ENCODE measurements at regions not wholly inside any gene's neighbourhood (a gene's known extent, or its start where the extent isn't known, plus 50 kb on each side); places are given as distances from the start of the nearest gene placed in this dataset.

- Histone ChIP-seq H3K79me2 (ENCODE audit: low read depth) (no peaks in the 10 kb centered on the region), H3K36me3 (no peaks in the 10 kb centered on the region), H3K9ac (no peak overlapping the region), H3K4me1 (no peaks in the 10 kb centered on the region), H3F3A (ENCODE audit: low read depth) (no peaks in the 10 kb centered on the region), H4K20me1 (ENCODE audit: low read depth) (no peaks in the 10 kb centered on the region), H3K27ac (no peak overlapping the region), H2AFZ (replicated peaks) (no peak overlapping the region), H3K4me2 (no peak overlapping the region), H3K4me3 (no peak overlapping the region), H3K9me3 (ENCODE audit: low read depth) (no peaks in the 10 kb centered on the region), H3K27me3 (no peaks in the 10 kb centered on the region)
- Mint-ChIP-seq H3K27ac (no peak overlapping the region), H3K36me3 (no peaks in the 10 kb centered on the region), H3K27me3 (ENCODE audit: insufficient read depth, low read depth) (peaks cover under 1% of the 10 kb centered on the region), H3K9me3 (peaks cover 17% of the 10 kb centered on the region), H3K4me3 (no peak overlapping the region), H3K4me1 (peaks cover 4% of the 10 kb centered on the region)
- DNase-seq (ENCODE audit: low spot score), result no peak
- TF ChIP-seq EZH2phosphoT487 (IDR thresholded peaks at IDR 0.05) (no peak), EZH2 (IDR thresholded peaks at IDR 0.05) (no peak), CTCF (IDR thresholded peaks at IDR 0.05) (no peak)
These were observed 491.3 kb upstream of the KLF12 start for GRCh38 chr13:74625541-74625940.

GRCh38 chr13:74623761-74624160, 489.6 kb upstream of the KLF12 start:
- H3K27ac Mint-ChIP-seq, result no peak overlapping the region
- H3K9me3 Mint-ChIP-seq, result peaks cover 7% of the 10 kb centered on the region
- H3F3A ChIP-seq (ENCODE audit: low read depth), result no peaks in the 10 kb centered on the region
- no peak overlapping the region for H3K4me3 Mint-ChIP-seq
- TF ChIP-seq EZH2phosphoT487 (IDR thresholded peaks at IDR 0.05) (no peak), CTCF (IDR thresholded peaks at IDR 0.05) (no peak), EZH2 (IDR thresholded peaks at IDR 0.05) (no peak)
- H3K4me1 Mint-ChIP-seq, result peaks cover 4% of the 10 kb centered on the region
- H3K27me3 ChIP-seq, result no peaks in the 10 kb centered on the region
- no peaks in the 10 kb centered on the region for H3K36me3 ChIP-seq
- H3K9me3 ChIP-seq (ENCODE audit: low read depth), result no peaks in the 10 kb centered on the region
- peaks cover 5% of the 10 kb centered on the region for H3K27me3 Mint-ChIP-seq (ENCODE audit: insufficient read depth, low read depth)
- H3K9ac ChIP-seq, result no peak overlapping the region
- no peak for DNase-seq (ENCODE audit: low spot score)
- no peaks in the 10 kb centered on the region for H3K4me1 ChIP-seq
- H3K4me2 ChIP-seq, result no peak overlapping the region
- no peak overlapping the region for H2AFZ ChIP-seq (replicated peaks)
- no peaks in the 10 kb centered on the region for H4K20me1 ChIP-seq (ENCODE audit: low read depth)
- H3K36me3 Mint-ChIP-seq, result no peaks in the 10 kb centered on the region
- H3K4me3 ChIP-seq, result no peak overlapping the region
- no peak overlapping the region for H3K27ac ChIP-seq
- H3K79me2 ChIP-seq (ENCODE audit: low read depth), result no peaks in the 10 kb centered on the region

GRCh38 chr13:74622284-74622683, 488.1 kb upstream of the KLF12 start:
- Mint-ChIP-seq H3K4me3 (no peak overlapping the region), H3K27ac (no peak overlapping the region), H3K27me3 (ENCODE audit: insufficient read depth, low read depth) (peaks cover 5% of the 10 kb centered on the region), H3K9me3 (peaks cover 10% of the 10 kb centered on the region), H3K4me1 (peaks cover 4% of the 10 kb centered on the region), H3K36me3 (no peaks in the 10 kb centered on the region)
- Histone ChIP-seq H4K20me1 (ENCODE audit: low read depth) (no peaks in the 10 kb centered on the region), H2AFZ (replicated peaks) (no peak overlapping the region), H3K27ac (no peak overlapping the region), H3K27me3 (no peaks in the 10 kb centered on the region), H3K9me3 (ENCODE audit: low read depth) (no peaks in the 10 kb centered on the region), H3K4me3 (no peak overlapping the region), H3K9ac (no peak overlapping the region), H3F3A (ENCODE audit: low read depth) (no peaks in the 10 kb centered on the region), H3K4me2 (no peak overlapping the region), H3K36me3 (no peaks in the 10 kb centered on the region), H3K79me2 (ENCODE audit: low read depth) (no peaks in the 10 kb centered on the region), H3K4me1 (no peaks in the 10 kb centered on the region)
- DNase-seq (ENCODE audit: low spot score), result no peak
- TF ChIP-seq EZH2 (IDR thresholded peaks at IDR 0.05), result no peak
- TF ChIP-seq EZH2phosphoT487 (IDR thresholded peaks at IDR 0.05), result no peak
- no peak for TF ChIP-seq CTCF (IDR thresholded peaks at IDR 0.05)

Measured in neural progenitor cell (in vitro differentiated cells).